Lower lobe of right lung (tissue), 2 donors: ENCODE measurements at regions not wholly inside any gene's neighbourhood (a gene's known extent, or its start where the extent isn't known, plus 50 kb on each side); places are given as distances from the start of the nearest gene placed in this dataset.

Source experiments
- ATAC-seq, 2 donors: fragments of 200-7000 bp; cut with Tn5 transposase; one replicate each; pipeline ENCODE4 v1.9.1; 2020 to 2022; ENCODE audit warnings: mild to moderate bottlenecking in 2 of 2, moderate library complexity in 2 of 2
- DNase-seq: peaks from one replicate; pipeline ENCODE4 v3.0.0-alpha.2; 2020
- H3K27ac ChIP-seq: fragments of 200-600 bp; one replicate; pipeline ENCODE4 v1.8.0; 2022
- H3K27me3 ChIP-seq: fragments of 200-600 bp; one replicate; pipeline ENCODE4 v1.8.0; 2022; ENCODE audit warnings: low read depth
- H3K36me3 ChIP-seq: fragments of 200-600 bp; one replicate; pipeline ENCODE4 v1.8.0; 2022; ENCODE audit warnings: mild to moderate bottlenecking
- H3K4me1 ChIP-seq: fragments of 200-600 bp; one replicate; pipeline ENCODE4 v1.8.0; 2022
- H3K4me3 ChIP-seq: fragments of 200-600 bp; one replicate; pipeline ENCODE4 v1.8.0; 2022; ENCODE audit warnings: mild to moderate bottlenecking
- H3K9me3 ChIP-seq: fragments of 200-600 bp; one replicate; pipeline ENCODE4 v1.8.0; 2022
- intact Hi-C: fragments of 100-400 bp; cut with DNase I; formaldehyde crosslinking; loops from one replicate; pipeline ENCODE4 v1.11.0; 2022
- TF ChIP-seq, protein P1 (sequence below): fragments of 200-600 bp; IDR thresholded peaks from one replicate; pipeline ENCODE4 v1.8.0; 2022; ENCODE audit warnings: antibody characterized with exemption, mild to moderate bottlenecking
- donor health status: DM: no; HTN: yes; CAD: no; lungs with severe emphysema.

GRCh38 chr1:104787866-104788510 lies 1038.3 kb downstream of the AMY1C start:
- no peaks in the 10 kb centered on the region for H3K9me3 ChIP-seq
- TF ChIP-seq, protein P1, sequence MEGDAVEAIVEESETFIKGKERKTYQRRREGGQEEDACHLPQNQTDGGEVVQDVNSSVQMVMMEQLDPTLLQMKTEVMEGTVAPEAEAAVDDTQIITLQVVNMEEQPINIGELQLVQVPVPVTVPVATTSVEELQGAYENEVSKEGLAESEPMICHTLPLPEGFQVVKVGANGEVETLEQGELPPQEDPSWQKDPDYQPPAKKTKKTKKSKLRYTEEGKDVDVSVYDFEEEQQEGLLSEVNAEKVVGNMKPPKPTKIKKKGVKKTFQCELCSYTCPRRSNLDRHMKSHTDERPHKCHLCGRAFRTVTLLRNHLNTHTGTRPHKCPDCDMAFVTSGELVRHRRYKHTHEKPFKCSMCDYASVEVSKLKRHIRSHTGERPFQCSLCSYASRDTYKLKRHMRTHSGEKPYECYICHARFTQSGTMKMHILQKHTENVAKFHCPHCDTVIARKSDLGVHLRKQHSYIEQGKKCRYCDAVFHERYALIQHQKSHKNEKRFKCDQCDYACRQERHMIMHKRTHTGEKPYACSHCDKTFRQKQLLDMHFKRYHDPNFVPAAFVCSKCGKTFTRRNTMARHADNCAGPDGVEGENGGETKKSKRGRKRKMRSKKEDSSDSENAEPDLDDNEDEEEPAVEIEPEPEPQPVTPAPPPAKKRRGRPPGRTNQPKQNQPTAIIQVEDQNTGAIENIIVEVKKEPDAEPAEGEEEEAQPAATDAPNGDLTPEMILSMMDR: no peak
- no peak overlapping the region for H3K4me3 ChIP-seq
- H3K27ac ChIP-seq: no peak overlapping the region
- intact Hi-C loops: no loop called here
- H3K36me3 ChIP-seq: no peaks in the 10 kb centered on the region
- H3K4me1 ChIP-seq: no peaks in the 10 kb centered on the region
- no peak for ATAC-seq
- DNase-seq: no peak
- no peaks in the 10 kb centered on the region for H3K27me3 ChIP-seq

GRCh38 chr1:104791030-104791429 lies 1041.3 kb downstream of the AMY1C start:
- Histone ChIP-seq H3K9me3 (no peaks in the 10 kb centered on the region), H3K27ac (no peak overlapping the region), H3K36me3 (no peaks in the 10 kb centered on the region), H3K4me3 (no peak overlapping the region), H3K27me3 (no peaks in the 10 kb centered on the region), H3K4me1 (no peaks in the 10 kb centered on the region)
- TF ChIP-seq, protein P1: no peak
- no peak for ATAC-seq
- no peak for DNase-seq
- intact Hi-C loops: no loop called here

DNA sequence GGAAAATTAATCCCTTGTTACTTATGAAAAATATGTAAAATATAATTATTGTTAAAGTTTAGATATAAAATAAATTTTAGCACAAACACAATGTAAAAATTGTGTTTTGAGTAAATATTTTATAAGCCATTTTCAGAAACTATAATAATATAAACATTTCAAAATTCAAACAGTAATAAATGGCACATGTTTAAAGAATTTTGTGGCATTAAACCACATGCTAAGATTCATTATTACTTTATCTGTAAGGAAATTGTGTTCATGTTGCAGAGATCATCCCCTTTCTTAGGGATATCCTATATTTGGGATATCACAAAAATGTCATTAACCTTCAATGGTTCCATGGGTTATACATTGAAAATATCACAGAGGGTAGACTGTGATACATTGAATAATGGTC lies 1044.3 kb downstream of the AMY1C start:
- TF ChIP-seq, protein P1: no peak
- Histone ChIP-seq H3K4me1 (no peaks in the 10 kb centered on the region), H3K27me3 (no peaks in the 10 kb centered on the region), H3K27ac (no peak overlapping the region), H3K9me3 (no peaks in the 10 kb centered on the region), H3K4me3 (no peak overlapping the region), H3K36me3 (no peaks in the 10 kb centered on the region)
- intact Hi-C loops: no loop called here
- ATAC-seq (no peak), DNase-seq (no peak)

DNA sequence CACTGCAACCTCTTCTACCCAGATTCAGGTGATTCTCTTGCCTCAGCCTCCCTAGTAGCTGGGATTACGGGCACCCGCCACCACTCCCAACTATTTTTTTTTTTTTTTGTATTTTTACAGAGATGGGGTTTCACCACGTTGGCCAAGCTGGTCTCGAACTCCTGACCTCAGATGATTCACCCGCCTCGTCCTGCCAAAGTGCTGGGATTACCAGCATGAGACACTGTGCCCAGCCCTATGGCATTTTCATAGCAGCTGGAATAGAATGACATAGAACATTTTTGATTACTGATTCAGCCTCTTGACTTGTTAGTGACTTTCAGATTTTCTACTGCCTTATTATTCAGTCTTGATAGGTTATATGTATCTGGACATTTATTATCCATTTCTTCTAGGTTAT lies 1046.2 kb downstream of the AMY1C start:
- ATAC-seq (no peak), DNase-seq (no peak)
- Histone ChIP-seq H3K4me3 (no peak overlapping the region), H3K27me3 (no peaks in the 10 kb centered on the region), H3K27ac (no peak overlapping the region), H3K36me3 (no peaks in the 10 kb centered on the region), H3K4me1 (no peaks in the 10 kb centered on the region), H3K9me3 (no peaks in the 10 kb centered on the region)
- TF ChIP-seq, protein P1: no peak
- intact Hi-C loops: no loop called here

- DNase-seq (no peak), ATAC-seq (no peak)
- Histone ChIP-seq H3K36me3 (no peaks in the 10 kb centered on the region), H3K4me3 (no peak overlapping the region), H3K4me1 (no peaks in the 10 kb centered on the region), H3K9me3 (no peaks in the 10 kb centered on the region), H3K27ac (no peak overlapping the region), H3K27me3 (no peaks in the 10 kb centered on the region)
- TF ChIP-seq, protein P1: no peak
- intact Hi-C loops: no loop called here
These were observed 1048.3 kb downstream of the AMY1C start for GRCh38 chr1:104797982-104798381.
